ENCODE measurements at regions not wholly inside any gene's neighbourhood (a gene's known extent, or its start where the extent isn't known, plus 50 kb on each side); places are given as distances from the start of the nearest gene placed in this dataset.

- H3K4me1 ChIP-seq (ENCODE audit: control insufficient read depth in 5 of 5, insufficient read depth in 5 of 5, low read length in 5 of 5): peaks cover 0 to 21% (median 0%) of the 10 kb centered on the region in 5 donors
- H3K36me3 ChIP-seq (ENCODE audit: control insufficient read depth in 4 of 4, insufficient read depth in 4 of 4, low read length in 4 of 4): no peaks in the 10 kb centered on the region
- TF ChIP-seq, protein P1, sequence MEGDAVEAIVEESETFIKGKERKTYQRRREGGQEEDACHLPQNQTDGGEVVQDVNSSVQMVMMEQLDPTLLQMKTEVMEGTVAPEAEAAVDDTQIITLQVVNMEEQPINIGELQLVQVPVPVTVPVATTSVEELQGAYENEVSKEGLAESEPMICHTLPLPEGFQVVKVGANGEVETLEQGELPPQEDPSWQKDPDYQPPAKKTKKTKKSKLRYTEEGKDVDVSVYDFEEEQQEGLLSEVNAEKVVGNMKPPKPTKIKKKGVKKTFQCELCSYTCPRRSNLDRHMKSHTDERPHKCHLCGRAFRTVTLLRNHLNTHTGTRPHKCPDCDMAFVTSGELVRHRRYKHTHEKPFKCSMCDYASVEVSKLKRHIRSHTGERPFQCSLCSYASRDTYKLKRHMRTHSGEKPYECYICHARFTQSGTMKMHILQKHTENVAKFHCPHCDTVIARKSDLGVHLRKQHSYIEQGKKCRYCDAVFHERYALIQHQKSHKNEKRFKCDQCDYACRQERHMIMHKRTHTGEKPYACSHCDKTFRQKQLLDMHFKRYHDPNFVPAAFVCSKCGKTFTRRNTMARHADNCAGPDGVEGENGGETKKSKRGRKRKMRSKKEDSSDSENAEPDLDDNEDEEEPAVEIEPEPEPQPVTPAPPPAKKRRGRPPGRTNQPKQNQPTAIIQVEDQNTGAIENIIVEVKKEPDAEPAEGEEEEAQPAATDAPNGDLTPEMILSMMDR (IDR thresholded peaks at IDR 0.05; ENCODE audit: control extremely low read depth, extremely low read depth): no peak
- DNase-seq (no peak), ATAC-seq (ENCODE audit: insufficient read depth, low FRiP score) (no peak)
- H3K27ac ChIP-seq (ENCODE audit: low read depth in 1 of 2, low read length in 1 of 2): no peak overlapping the region
- WGBS, 2 donors: 68 to 82% methylated on average over 6 of the region's 6 CpGs
- H3K9me3 ChIP-seq (ENCODE audit: control insufficient read depth in 4 of 4, insufficient read depth in 3 of 4, low read length in 3 of 4): no peaks in the 10 kb centered on the region
- H3K27me3 ChIP-seq (ENCODE audit: control insufficient read depth in 3 of 3, insufficient read depth in 3 of 3, low read length in 2 of 3): peaks cover 0 to 2% (median 0%) of the 10 kb centered on the region in 3 donors
- H3K4me3 ChIP-seq: no peak overlapping the region
- H3K9ac ChIP-seq (ENCODE audit: insufficient read depth in 1 of 2, low read length in 2 of 2): no peak overlapping the region
These were observed 87.3 kb downstream of the PJA1 start for GRCh38 chrX:69077895-69078455.

DNA sequence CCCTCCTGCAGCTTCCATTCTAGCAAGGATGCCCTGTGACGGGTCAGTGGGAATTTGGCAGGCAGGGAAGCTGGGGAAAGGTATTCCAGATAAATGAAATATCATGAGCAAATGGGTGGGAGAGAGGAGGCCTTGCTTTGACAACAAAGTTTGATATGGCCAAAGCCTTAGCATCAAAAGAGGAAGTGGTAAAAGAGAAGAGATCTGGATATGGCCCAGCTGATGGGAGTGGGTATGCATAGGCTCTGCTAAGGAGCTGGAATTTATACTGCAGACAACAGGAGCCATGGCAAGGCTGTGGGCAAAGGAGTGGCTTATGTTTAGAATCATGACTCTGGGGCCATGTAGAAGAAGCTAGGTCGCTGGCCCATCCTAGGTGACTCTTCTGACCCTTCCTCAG lies 89.2 kb downstream of the PJA1 start:
- H3K4me1 ChIP-seq (ENCODE audit: control insufficient read depth in 5 of 5, insufficient read depth in 5 of 5, low read length in 5 of 5): peaks cover 0 to 25% (median 0%) of the 10 kb centered on the region in 5 donors
- no peak for DNase-seq
- H3K9me3 ChIP-seq (ENCODE audit: control insufficient read depth in 4 of 4, insufficient read depth in 3 of 4, low read length in 3 of 4): no peaks in the 10 kb centered on the region
- no peak for ATAC-seq (ENCODE audit: insufficient read depth, low FRiP score)
- no peak overlapping the region for H3K9ac ChIP-seq (ENCODE audit: insufficient read depth in 1 of 2, low read length in 2 of 2)
- no peaks in the 10 kb centered on the region for H3K36me3 ChIP-seq (ENCODE audit: control insufficient read depth in 4 of 4, insufficient read depth in 4 of 4, low read length in 4 of 4)
- no peak overlapping the region for H3K4me3 ChIP-seq
- 67 to 97% methylated on average over 2 of the region's 2 CpGs for WGBS, 2 donors
- TF ChIP-seq, protein P1 (IDR thresholded peaks at IDR 0.05; ENCODE audit: control extremely low read depth, extremely low read depth): no peak
- no peak overlapping the region for H3K27ac ChIP-seq (ENCODE audit: low read depth in 1 of 2, low read length in 1 of 2)
- H3K27me3 ChIP-seq (ENCODE audit: control insufficient read depth in 3 of 3, insufficient read depth in 3 of 3, low read length in 2 of 3): no peaks in the 10 kb centered on the region

DNA sequence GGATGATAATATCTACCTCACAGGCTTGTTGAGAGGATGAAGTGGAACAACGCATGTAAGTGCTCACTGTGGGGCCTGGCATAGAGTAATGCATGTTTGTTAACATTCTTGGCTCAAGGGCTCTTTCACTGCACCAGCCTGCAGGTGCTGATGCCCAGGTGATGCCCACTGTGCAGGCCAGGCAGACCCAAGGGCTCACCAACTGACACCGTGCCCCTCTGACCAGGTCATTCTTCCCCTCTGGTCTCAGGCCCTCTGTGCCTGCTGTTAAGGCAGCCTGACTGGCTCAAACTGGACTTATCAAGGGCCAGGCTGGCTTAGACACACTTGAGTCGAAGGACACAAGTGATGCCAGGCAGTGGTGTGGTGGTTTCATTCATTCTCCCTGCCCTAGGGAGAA lies 90.5 kb downstream of the PJA1 start:
- no peak for ATAC-seq (ENCODE audit: insufficient read depth, low FRiP score)
- Histone ChIP-seq H3K4me1 (ENCODE audit: control insufficient read depth in 5 of 5, insufficient read depth in 5 of 5, low read length in 5 of 5) (peaks cover 0 to 29% (median 3%) of the 10 kb centered on the region in 5 donors), H3K36me3 (ENCODE audit: control insufficient read depth in 4 of 4, insufficient read depth in 4 of 4, low read length in 4 of 4) (no peaks in the 10 kb centered on the region), H3K9ac (ENCODE audit: insufficient read depth in 1 of 2, low read length in 2 of 2) (no peak overlapping the region), H3K27ac (ENCODE audit: low read depth in 1 of 2, low read length in 1 of 2) (no peak overlapping the region), H3K27me3 (ENCODE audit: control insufficient read depth in 3 of 3, insufficient read depth in 3 of 3, low read length in 2 of 3) (no peaks in the 10 kb centered on the region), H3K4me3 (no peak overlapping the region), H3K9me3 (ENCODE audit: control insufficient read depth in 4 of 4, insufficient read depth in 3 of 4, low read length in 3 of 4) (no peaks in the 10 kb centered on the region)
- TF ChIP-seq, protein P1 (IDR thresholded peaks at IDR 0.05; ENCODE audit: control extremely low read depth, extremely low read depth): no peak
- no peak for DNase-seq
- 75 to 85% methylated on average over 3 of the region's 3 CpGs for WGBS, 2 donors

DNA sequence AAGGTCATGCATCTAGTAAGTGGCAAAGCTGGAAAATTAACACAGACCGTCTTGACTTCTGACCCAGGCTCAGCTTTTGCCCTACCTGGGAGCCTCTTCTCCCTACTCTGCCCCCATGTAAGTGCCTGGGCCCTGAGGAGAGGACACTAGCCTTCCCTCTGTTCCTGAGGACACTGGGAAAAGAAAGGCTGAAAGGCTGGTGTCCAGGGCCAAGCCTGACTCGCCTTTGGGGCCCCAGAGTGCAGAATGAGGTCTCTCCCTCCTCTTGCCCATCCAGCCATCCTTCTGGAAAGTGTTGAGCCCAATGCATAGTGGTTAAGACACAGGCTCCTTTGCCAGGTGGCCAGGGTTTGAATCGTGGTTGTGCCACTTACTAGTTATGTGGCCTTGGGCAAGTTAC lies 91.5 kb downstream of the PJA1 start:
- Histone ChIP-seq H3K4me1 (ENCODE audit: control insufficient read depth in 5 of 5, insufficient read depth in 5 of 5, low read length in 5 of 5) (peaks cover 0 to 35% (median 3%) of the 10 kb centered on the region in 5 donors), H3K27me3 (ENCODE audit: control insufficient read depth in 3 of 3, insufficient read depth in 3 of 3, low read length in 2 of 3) (no peaks in the 10 kb centered on the region), H3K36me3 (ENCODE audit: control insufficient read depth in 4 of 4, insufficient read depth in 4 of 4, low read length in 4 of 4) (no peaks in the 10 kb centered on the region), H3K9me3 (ENCODE audit: control insufficient read depth in 4 of 4, insufficient read depth in 3 of 4, low read length in 3 of 4) (no peaks in the 10 kb centered on the region), H3K27ac (ENCODE audit: low read depth in 1 of 2, low read length in 1 of 2) (no peak overlapping the region), H3K4me3 (no peak overlapping the region), H3K9ac (ENCODE audit: insufficient read depth in 1 of 2, low read length in 2 of 2) (no peak overlapping the region)
- ATAC-seq (ENCODE audit: insufficient read depth, low FRiP score): no peak
- no peak for DNase-seq
- TF ChIP-seq, protein P1 (IDR thresholded peaks at IDR 0.05; ENCODE audit: control extremely low read depth, extremely low read depth): no peak
- 67 to 94% methylated on average over 3 of the region's 3 CpGs for WGBS, 2 donors
